ENCODE measurements at regions not wholly inside any gene's neighbourhood (a gene's known extent, or its start where the extent isn't known, plus 50 kb on each side); places are given as distances from the start of the nearest gene placed in this dataset.

DNA sequence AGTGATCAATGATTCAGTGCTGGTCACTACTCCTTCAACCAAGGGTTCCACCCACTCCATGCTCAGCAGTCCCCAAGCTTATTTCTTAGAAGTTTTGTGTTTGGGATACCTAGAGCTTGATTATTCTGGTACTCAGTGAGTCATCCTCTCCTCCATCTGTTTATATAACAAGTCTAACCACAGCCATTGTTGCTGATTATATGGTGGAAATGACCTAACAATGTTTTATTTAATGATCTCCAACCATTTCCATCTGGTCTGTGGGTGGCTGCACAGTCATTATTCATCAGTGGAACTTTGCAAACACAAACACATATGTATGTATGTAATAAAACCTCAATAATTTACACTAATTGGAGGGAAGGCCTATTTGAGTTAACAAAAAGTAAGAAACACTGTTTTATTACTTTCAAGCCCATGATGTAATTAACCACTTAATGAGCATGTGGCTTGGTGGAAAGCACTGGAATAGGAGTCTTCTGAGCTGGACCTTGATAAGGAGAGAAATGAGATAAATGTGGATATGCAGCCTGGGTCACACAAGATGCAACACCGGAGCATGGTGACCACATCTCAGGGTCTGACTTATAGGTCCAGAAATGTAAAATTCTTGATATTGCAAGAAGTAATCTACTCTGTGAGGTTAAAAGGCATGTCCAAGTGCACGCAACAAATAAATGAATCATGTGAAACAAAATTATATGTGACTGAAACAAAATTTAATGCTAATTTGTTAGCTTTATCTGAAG lies 99.0 kb upstream of the WLS start:
- DNase-seq = no peak

DNA sequence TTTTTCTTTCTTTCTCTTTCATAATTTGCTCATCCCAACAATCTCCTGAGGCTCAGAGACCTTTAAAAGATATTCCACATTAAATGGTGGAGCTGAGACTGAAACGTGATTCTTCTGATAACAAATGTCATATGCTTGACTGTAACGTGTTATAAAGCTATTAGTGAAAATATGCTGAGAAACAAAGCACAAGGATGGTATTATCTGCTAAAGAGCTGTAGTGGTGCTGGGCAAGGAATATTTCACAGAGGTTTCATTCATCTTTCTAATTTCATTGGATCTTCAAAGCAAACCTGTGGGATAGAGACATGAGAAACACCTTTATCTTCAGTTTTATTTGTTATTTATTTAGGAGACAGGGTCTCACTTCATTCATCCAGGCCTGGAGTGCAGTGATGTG lies 98.1 kb upstream of the WLS start:
- DNase-seq = no peak

DNA sequence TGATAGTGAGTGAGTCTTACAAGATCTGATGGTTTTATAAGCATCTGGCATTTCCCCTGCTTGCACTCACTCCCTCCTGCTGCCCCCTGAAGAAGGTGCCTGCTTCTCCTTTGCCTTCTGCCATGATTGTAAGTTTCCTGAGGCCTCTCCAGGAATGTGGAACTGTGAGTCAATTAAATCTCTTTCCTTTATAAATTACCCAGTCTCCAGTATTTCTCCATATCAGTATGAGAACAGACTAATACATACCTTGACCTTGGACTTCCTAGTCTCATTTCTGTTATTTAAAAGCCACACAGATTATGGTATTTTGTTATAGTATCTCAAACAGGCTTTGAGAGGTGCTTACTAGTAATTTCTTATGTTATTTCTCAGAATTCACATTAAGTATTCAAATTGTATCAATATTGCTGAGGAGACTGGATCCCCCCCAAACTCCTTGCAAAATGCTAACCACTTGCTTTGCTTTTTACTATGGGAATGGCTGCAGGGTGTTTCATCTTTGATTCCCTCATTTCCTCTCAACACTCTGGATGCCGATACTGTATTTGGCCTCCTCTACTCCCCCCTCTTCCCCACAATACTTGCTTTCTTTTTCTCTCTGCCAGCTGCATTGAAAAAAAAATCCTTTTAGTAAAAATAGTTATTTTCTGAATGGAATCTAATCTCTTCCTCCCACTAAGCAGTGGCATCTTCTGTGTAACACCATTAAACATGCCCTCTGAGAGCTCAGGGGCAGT lies 96.9 kb upstream of the WLS start:
- no peak for DNase-seq

DNA sequence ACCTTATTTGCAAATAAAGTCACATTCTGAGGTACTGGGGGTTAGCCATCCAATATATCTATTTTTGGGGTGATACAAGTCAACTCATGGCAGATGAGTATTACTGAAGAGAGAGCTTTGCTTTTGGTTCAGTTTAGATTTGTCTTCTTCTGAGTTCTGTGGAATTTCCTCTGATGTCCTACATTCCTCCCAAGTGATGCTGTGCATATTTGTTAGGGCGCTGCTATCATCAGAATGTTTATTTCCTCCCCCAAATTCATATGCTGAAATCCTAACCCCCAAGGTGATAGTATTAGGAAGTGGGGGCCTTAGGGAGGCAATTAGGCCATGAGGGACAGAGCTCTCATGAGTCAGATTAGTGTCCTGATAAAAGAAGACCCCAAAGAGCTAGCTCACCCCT lies 96.2 kb upstream of the WLS start:
- DNase-seq = no peak

GRCh38 chr1:68327414-68327813 lies 95.1 kb upstream of the WLS start:
- DNase-seq = no peak

GRCh38 chr1:68326481-68326880 lies 94.2 kb upstream of the WLS start:
- DNase-seq = no peak

GRCh38 chr1:68324316-68324715 lies 92.0 kb upstream of the WLS start:
- DNase-seq = no peak

- DNase-seq = no peak
These were observed 90.7 kb upstream of the WLS start for GRCh38 chr1:68322837-68323687.

DNA sequence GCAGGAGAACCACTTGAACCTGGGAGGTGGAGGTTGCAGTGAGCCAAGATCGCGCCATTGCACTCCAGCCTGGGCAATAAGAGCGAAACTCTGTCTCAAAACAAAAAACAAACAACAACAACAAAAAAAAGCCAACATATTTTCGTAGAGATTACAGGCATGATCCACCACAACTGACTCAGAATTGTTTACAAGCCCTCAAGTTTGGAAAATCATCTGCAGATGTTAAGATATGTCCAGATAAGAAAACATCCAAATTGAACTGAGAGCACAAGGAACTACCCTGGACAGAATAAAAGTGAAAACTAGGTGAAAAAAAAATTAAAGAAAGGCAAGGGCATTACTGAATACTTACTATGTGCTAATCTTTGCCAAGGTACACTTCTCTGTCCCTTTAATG lies 89.8 kb upstream of the WLS start:
- DNase-seq = no peak

GRCh38 chr1:68321084-68321685 lies 88.9 kb upstream of the WLS start:
- peak; percentile 45 for DNase-seq

DNA sequence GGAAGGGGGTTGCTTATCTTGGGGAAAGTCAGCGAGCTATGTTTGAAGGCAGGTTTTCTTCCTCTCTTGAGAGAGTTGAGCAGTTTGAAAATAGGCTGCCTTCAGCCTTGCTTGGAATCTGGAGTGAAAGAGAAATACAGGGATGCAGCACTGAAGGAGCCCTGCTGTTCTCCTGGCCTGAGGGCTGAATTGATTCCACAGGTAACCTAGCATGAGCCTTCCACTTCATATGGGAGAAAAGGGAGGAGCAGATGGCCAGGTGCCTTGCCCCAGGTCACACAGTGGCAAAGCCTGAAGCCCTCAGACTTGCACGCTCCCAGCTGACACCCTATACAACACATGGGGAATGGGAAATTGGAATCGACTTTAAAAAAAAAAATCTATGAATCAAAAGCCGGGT lies 88.0 kb upstream of the WLS start:
- no peak for DNase-seq

DNA sequence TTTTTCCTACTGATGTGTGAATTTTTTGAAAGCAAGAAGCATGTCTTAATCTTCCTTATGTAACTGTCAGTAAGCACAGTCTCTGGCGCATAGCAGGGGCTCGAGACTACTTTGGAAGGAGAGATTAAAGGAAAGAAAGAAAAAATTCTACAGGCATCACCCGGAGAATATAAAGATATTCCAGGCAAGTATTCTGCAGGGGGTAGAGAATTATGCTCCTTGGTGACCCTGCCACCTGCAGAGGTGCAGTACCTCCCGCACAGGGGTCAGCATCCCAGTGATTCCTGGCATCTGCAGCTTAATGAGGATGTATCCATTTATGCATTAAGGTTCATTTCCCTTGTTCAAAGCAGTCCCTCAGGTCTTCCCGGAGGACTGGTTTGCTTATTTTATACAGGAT lies 87.6 kb upstream of the WLS start:
- DNase-seq = no peak

DNA sequence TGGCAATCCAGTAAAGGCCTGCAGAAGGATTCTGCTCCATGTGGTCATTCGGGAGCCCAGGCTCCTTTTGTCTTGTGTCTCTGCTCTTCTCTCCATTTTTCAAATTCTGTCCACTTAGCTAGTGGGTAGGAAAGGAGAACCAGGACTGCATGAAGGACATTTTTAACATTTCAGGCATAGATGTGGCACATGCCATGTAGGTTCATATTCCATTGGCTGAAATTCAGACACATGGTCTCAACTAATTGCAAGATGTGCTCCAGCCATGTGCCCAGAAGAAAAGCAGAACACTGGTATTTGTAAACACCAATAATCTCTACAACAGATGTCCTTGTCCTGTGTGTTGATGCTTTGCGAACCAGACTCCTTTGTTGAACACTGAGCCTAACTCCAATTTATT lies 85.2 kb upstream of the WLS start:
- no peak for DNase-seq

GRCh38 chr1:68314151-68314780 lies 81.9 kb upstream of the WLS start:
- DNase-seq = no peak

DNA sequence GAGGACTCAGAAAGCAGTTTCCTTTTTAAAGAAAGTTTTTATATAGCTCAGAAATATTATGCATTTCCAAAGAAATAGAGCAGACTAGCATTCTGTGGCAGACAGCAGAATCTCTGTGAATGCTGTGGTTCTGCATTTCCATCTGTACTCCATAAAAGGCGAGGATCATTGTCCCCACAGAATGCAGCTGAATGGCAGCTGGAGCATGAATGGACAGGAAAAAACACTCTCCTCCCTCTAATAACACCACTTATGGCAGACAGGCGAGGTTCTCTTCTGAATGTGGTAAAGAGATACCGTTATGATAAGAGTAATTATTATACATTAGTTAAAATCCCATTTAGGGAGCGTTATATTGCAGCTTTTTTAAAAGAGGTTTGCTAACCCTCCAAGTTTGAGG lies 81.4 kb upstream of the WLS start:
- DNase-seq = no peak

DNA sequence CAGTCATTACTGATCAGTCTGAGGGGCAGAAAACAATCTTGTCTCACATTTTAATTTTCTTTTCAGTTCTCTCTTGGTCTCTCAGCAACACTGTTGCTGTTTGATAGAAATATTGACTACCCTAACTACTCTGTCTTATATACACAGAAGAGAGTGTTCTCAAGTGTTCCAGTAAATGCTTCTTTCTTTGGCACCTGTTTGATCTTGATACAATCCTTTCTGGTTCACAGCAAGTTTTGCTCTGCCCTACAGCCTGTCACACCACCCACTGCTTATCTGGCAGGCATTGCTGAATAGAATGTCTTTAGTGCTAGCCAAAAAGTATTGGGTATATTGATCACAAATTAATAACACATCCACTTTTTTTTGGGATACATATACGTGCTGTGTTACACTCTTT lies 75.7 kb upstream of the WLS start:
- no peak for DNase-seq

GRCh38 chr1:68307378-68307787 lies 75.1 kb upstream of the WLS start:
- DNase-seq = no peak

DNA sequence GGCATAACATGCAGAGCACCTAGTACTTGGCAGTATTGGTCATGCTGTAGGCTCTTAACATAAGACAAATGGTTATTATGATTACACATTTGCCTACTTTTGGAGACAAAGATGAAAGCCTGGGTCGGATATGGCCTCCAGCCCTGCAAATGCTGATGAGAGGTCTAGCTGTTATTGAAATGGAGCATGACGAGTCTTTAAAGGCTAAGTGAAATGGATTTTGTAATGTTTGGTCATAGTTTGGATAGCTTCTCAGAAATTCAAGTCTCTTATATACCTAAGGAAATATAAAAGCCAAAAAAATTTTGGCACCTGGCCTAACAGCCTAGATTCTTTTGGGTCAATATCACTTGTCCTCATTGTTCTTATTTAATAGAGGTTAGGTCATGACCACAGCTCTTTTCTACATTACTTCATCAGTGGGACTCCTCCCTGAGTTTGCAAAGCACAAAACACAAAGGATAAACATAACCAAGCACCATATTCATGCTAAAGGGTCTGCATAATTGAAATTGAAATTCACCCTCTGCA lies 69.2 kb upstream of the WLS start:
- DNase-seq = no peak

GRCh38 chr1:68294367-68295066 lies 62.2 kb upstream of the WLS start:
- no peak for DNase-seq

GRCh38 chr1:68293609-68294366 lies 61.5 kb upstream of the WLS start:
- DNase-seq = peak; percentile 64

GRCh38 chr1:68293122-68293521 lies 60.8 kb upstream of the WLS start:
- DNase-seq = no peak

Measured in hindlimb muscle (tissue), 1 donor.